ENCODE measurements at regions not wholly inside any gene's neighbourhood (a gene's known extent, or its start where the extent isn't known, plus 50 kb on each side); places are given as distances from the start of the nearest gene placed in this dataset.

- Histone ChIP-seq H3K27me3 (ENCODE audit: insufficient read depth) (no peaks in the 10 kb centered on the region), H3F3A (replicated peaks; ENCODE audit: insufficient read depth) (no peaks in the 10 kb centered on the region), H3K4me1 (ENCODE audit: control insufficient read depth in 1 of 2, insufficient read depth in 2 of 2, low read depth in 1 of 2, low read length in 1 of 2) (no peaks in the 10 kb centered on the region; a peak in 1 of 4 replicates), H3K36me3 (replicated peaks in 1 of 2; ENCODE audit: control insufficient read depth in 1 of 2, insufficient read depth in 2 of 2, low read length in 1 of 2) (no peaks in the 10 kb centered on the region), H3K9me3 (no peaks in the 10 kb centered on the region), H3K79me2 (ENCODE audit: insufficient read depth) (no peaks in the 10 kb centered on the region), H3K4me3 (ENCODE audit: low read depth in 2 of 2, low read length in 1 of 2) (no peak overlapping the region), H2AFZ (ENCODE audit: low read depth) (no peak overlapping the region), H3K9me2 (no peaks in the 10 kb centered on the region), H3K4me2 (no peak overlapping the region), H3K27ac (ENCODE audit: low read depth in 2 of 2, low read length in 1 of 2) (no peak overlapping the region), H4K20me1 (ENCODE audit: insufficient read depth) (no peaks in the 10 kb centered on the region), H3K9ac (no peak overlapping the region)
- ChIA-PET CTCF (interaction anchor here (1.6 to 1.7 kb wide), 2 partner anchors 294 to 308 kb away, joined by 3 to 4 read pairs; no protein-coding TSS in a partner anchor), POLR2A (no interaction called here)
- WGBS (ENCODE audit: low lambda C conversion rate) = 21% methylated on average over 2 of the region's 2 CpGs
- DNase-seq = no peak
- TF ChIP-seq RCOR1 (IDR thresholded peaks at IDR 0.05; ENCODE audit: low read length) = no peak
- no peak for TF ChIP-seq GATA2 (CRISPR knock-in tag; IDR thresholded peaks at IDR 0.05)
- TF ChIP-seq, protein P1, sequence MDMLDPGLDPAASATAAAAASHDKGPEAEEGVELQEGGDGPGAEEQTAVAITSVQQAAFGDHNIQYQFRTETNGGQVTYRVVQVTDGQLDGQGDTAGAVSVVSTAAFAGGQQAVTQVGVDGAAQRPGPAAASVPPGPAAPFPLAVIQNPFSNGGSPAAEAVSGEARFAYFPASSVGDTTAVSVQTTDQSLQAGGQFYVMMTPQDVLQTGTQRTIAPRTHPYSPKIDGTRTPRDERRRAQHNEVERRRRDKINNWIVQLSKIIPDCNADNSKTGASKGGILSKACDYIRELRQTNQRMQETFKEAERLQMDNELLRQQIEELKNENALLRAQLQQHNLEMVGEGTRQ (IDR thresholded peaks at IDR 0.05; ENCODE audit: borderline replicate concordance, low read depth, low read length) = no peak
- no peak for TF ChIP-seq ELF1 (IDR thresholded peaks at IDR 0.05)
- no peak for TF ChIP-seq YY1 (IDR thresholded peaks at IDR 0.05; ENCODE audit: low read depth)
- TF ChIP-seq FOXJ3 (CRISPR knock-in tag; IDR thresholded peaks at IDR 0.05) = no peak
- no peak for TF ChIP-seq SIN3A (IDR thresholded peaks at IDR 0.05; ENCODE audit: borderline replicate concordance, low read depth, low read length)
- TF ChIP-seq, protein P2, sequence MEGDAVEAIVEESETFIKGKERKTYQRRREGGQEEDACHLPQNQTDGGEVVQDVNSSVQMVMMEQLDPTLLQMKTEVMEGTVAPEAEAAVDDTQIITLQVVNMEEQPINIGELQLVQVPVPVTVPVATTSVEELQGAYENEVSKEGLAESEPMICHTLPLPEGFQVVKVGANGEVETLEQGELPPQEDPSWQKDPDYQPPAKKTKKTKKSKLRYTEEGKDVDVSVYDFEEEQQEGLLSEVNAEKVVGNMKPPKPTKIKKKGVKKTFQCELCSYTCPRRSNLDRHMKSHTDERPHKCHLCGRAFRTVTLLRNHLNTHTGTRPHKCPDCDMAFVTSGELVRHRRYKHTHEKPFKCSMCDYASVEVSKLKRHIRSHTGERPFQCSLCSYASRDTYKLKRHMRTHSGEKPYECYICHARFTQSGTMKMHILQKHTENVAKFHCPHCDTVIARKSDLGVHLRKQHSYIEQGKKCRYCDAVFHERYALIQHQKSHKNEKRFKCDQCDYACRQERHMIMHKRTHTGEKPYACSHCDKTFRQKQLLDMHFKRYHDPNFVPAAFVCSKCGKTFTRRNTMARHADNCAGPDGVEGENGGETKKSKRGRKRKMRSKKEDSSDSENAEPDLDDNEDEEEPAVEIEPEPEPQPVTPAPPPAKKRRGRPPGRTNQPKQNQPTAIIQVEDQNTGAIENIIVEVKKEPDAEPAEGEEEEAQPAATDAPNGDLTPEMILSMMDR (IDR thresholded peaks at IDR 0.05) = no peak
- TF ChIP-seq MEF2A (IDR thresholded peaks at IDR 0.05; ENCODE audit: borderline replicate concordance, low read depth) = no peak
- TF ChIP-seq, protein P3, sequence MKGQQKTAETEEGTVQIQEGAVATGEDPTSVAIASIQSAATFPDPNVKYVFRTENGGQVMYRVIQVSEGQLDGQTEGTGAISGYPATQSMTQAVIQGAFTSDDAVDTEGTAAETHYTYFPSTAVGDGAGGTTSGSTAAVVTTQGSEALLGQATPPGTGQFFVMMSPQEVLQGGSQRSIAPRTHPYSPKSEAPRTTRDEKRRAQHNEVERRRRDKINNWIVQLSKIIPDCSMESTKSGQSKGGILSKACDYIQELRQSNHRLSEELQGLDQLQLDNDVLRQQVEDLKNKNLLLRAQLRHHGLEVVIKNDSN (IDR thresholded peaks at IDR 0.05; ENCODE audit: borderline replicate concordance, low read depth) = no peak
- no peak for TF ChIP-seq SMC3 (IDR thresholded peaks at IDR 0.05; ENCODE audit: low read depth, low read length)
These were observed 80.1 kb downstream of the MAB21L3 start for GRCh38 chr1:116191294-116191693.

GRCh38 chr1:116193768-116194167 lies 82.6 kb downstream of the MAB21L3 start:
- no peak overlapping the region for H3K4me2 ChIP-seq
- no peaks in the 10 kb centered on the region for H3K79me2 ChIP-seq (ENCODE audit: insufficient read depth)
- H3K9me2 ChIP-seq = no peaks in the 10 kb centered on the region
- no peak overlapping the region for H2AFZ ChIP-seq (ENCODE audit: low read depth)
- H3K9me3 ChIP-seq = no peaks in the 10 kb centered on the region
- ChIA-PET POLR2A (no interaction called here), CTCF (interaction anchor here (0.7 to 1.6 kb wide), 3 partner anchors 12 to 55 kb away, joined by 3 to 6 read pairs (median 3); no protein-coding TSS in a partner anchor)
- no peak overlapping the region for H3K9ac ChIP-seq
- H3K4me1 ChIP-seq (ENCODE audit: control insufficient read depth in 1 of 2, insufficient read depth in 2 of 2, low read depth in 1 of 2, low read length in 1 of 2) = no peaks in the 10 kb centered on the region; a peak in 1 of 4 replicates
- H3K27me3 ChIP-seq (ENCODE audit: insufficient read depth) = no peaks in the 10 kb centered on the region
- H3K27ac ChIP-seq (ENCODE audit: low read depth in 2 of 2, low read length in 1 of 2) = no peak overlapping the region
- WGBS (ENCODE audit: low lambda C conversion rate) = 86% methylated on average over 2 of the region's 2 CpGs
- no peaks in the 10 kb centered on the region for H3F3A ChIP-seq (replicated peaks; ENCODE audit: insufficient read depth)
- no peaks in the 10 kb centered on the region for H3K36me3 ChIP-seq (replicated peaks in 1 of 2; ENCODE audit: control insufficient read depth in 1 of 2, insufficient read depth in 2 of 2, low read length in 1 of 2)
- no peaks in the 10 kb centered on the region for H4K20me1 ChIP-seq (ENCODE audit: insufficient read depth)
- no peak for DNase-seq
- no peak overlapping the region for H3K4me3 ChIP-seq (ENCODE audit: low read depth in 2 of 2, low read length in 1 of 2)
- TF ChIP-seq CHD2 (IDR thresholded peaks at IDR 0.05; ENCODE audit: low read length, partially characterized antibody) (no peak), RXRA (IDR thresholded peaks at IDR 0.05; ENCODE audit: borderline replicate concordance, low read depth) (no peak), REST (IDR thresholded peaks at IDR 0.05; ENCODE audit: low read depth, low read length) (no peak), JUND (IDR thresholded peaks at IDR 0.05) (no peak), YY1 (IDR thresholded peaks at IDR 0.05; ENCODE audit: low read depth) (no peak), TEAD4 (IDR thresholded peaks at IDR 0.05; ENCODE audit: borderline replicate concordance, insufficient read depth) (no peak), NRF1 (IDR thresholded peaks at IDR 0.05; ENCODE audit: low read depth, low read length) (no peak), SMC3 (IDR thresholded peaks at IDR 0.05; ENCODE audit: low read depth, low read length) (no peak), FOSL2 (IDR thresholded peaks at IDR 0.05; ENCODE audit: borderline replicate concordance, low read depth) (no peak), EP300 (IDR thresholded peaks at IDR 0.05; ENCODE audit: borderline replicate concordance in 1 of 2, low read depth in 1 of 2, low read length in 1 of 2) (no peak), FOXM1 (IDR thresholded peaks at IDR 0.05; ENCODE audit: low read depth) (no peak), TAF1 (IDR thresholded peaks at IDR 0.05; ENCODE audit: borderline replicate concordance, low read depth, low read length) (no peak)
- TF ChIP-seq, protein P4, sequence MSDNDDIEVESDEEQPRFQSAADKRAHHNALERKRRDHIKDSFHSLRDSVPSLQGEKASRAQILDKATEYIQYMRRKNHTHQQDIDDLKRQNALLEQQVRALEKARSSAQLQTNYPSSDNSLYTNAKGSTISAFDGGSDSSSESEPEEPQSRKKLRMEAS (IDR thresholded peaks at IDR 0.05; ENCODE audit: low read depth) = no peak

Data from SK-N-SH (cell line).